Heart right ventricle (tissue), 16 donors: ENCODE measurements at regions not wholly inside any gene's neighbourhood (a gene's known extent, or its start where the extent isn't known, plus 50 kb on each side); places are given as distances from the start of the nearest gene placed in this dataset.

ENCODE experiments used
- ATAC-seq, 8 donors: fragments of 200-7000 bp; cut with Tn5 transposase; one replicate each; pipeline ENCODE4 v1.9.1; 2020; ENCODE audit warnings: mild to moderate bottlenecking in 8 of 8, moderate library complexity in 8 of 8, moderate number of reproducible peaks in 1 of 8
- DNase-seq, 2 donors: peaks; one replicate each; pipeline ENCODE4 v3.0.0-alpha.2; 2020
- H3K27ac ChIP-seq, 10 donors: fragments of 200-600 bp; sonication (generic) in 2 of 10; one replicate each; pipeline versions ENCODE4 v1.5.0 to v1.8.0; 2020 to 2022; ENCODE audit warnings: mild to moderate bottlenecking in 3 of 10
- H3K27me3 ChIP-seq, 7 donors: fragments of 200-600 bp; one replicate each; pipeline ENCODE4 v1.8.0; 2021 to 2022; ENCODE audit warnings: mild to moderate bottlenecking in 2 of 7
- H3K36me3 ChIP-seq, 9 donors: fragments of 200-600 bp; sonication (generic) in 1 of 9; one replicate each; pipeline versions ENCODE4 v1.5.0 to v1.8.0; 2020 to 2022; ENCODE audit warnings: mild to moderate bottlenecking in 2 of 9
- H3K4me1 ChIP-seq, 9 donors: fragments of 200-600 bp; sonication (generic) in 1 of 9; one replicate each; pipeline versions ENCODE4 v1.5.0 to v1.8.0; 2020 to 2022; ENCODE audit warnings: mild to moderate bottlenecking in 4 of 9
- H3K4me3 ChIP-seq, 10 donors: fragments of 200-600 bp; sonication (generic) in 2 of 10; one replicate each; pipeline versions ENCODE4 v1.5.0 to v1.8.0; 2020 to 2022; ENCODE audit warnings: mild to moderate bottlenecking in 7 of 10, moderate library complexity in 2 of 10
- H3K9me3 ChIP-seq, 11 donors: fragments of 200-600 bp in 10 of 11; sonication (generic) in 2 of 11; one replicate each; pipeline versions ENCODE4 v1.5.0 to v1.8.0; 2013 to 2022; ENCODE audit warnings: mild to moderate bottlenecking in 2 of 11, control low read depth in 1 of 11, moderate library complexity in 1 of 11
- CTCF ChIP-seq, 9 donors: fragments of 200-600 bp; sonication (generic) in 2 of 9; IDR thresholded peaks; one replicate each; pipeline versions ENCODE4 v1.5.0 to v1.8.0; 2021 to 2022; ENCODE audit warnings: antibody characterized with exemption in 9 of 9, mild to moderate bottlenecking in 5 of 9, moderate library complexity in 1 of 9
- WGBS, 2 donors: extraction: QIAGEN DNeasy Blood & Tissue Kit; methylation state at CpG; one replicate each; pipeline ENCODE4 v1.1.7; 2013; ENCODE audit warnings: inconsistent platforms in 1 of 2; 5-methylcytosine and 5-hydroxymethylcytosine counted together
- intact Hi-C, 10 donors: fragments of 100-400 bp; cut with DNase I; formaldehyde crosslinking; loops; one replicate each; pipeline versions ENCODE4 v1.11.1 to v1.14.2; 2022
- donor health status: Arrhythmogenic right ventricular cardiomyopathy.
- donor health status: ischemic (EF 13 %, LVEDD 7.1; RV severe dilation, severe dysfunction).
- donor health status: healthy with polysubstance abuse.
- donor health status: DM: no; HTN: yes; CAD: no.
- donor health status: DM: no; HTN: no; CAD: no.
- donor health status: ischemic (EF 25% LVEDD 6.9; RV normal size, moderate dysfunction).
- donor health status: ischemic (EF 25% LVEDD 5.7; RV mildly dilated, moderate dysfunction).
- donor health status: healthy.
- donor health status: DM: yes; HTN: yes; CAD: no.
- donor health status: Ischemic cardiomyopathy.
- donor health status: ischemic (EF 35%, LVEDD 5.7; RV mildly dilated, moderate dysfunction).
- donor health status: nonischemic (EF 11% LVEDD 7.7; RV severe dilation, severe dysfunction).
- donor health status: DM: yes; HTN: yes; CAD: no.
- donor health status: PGD.
- donor health status: ischemic (EF 29% LVEDD 5.4; RV normal size, mild dysfunction).
- donor health status: nonischemic (EF 23%, LVEDD 6.1; RV moderate dilation, normal function).

GRCh38 chr1:229217716-229218115 lies 53.2 kb upstream of the RAB4A start:
- H3K36me3 ChIP-seq, result no peaks in the 10 kb centered on the region
- DNase-seq, result no peak
- 67 to 68% methylated on average over 8 of the region's 8 CpGs for WGBS, 2 donors
- no peaks in the 10 kb centered on the region for H3K27me3 ChIP-seq
- no peaks in the 10 kb centered on the region for H3K9me3 ChIP-seq
- peaks cover 0 to 10% (median 8%) of the 10 kb centered on the region in 9 donors for H3K4me1 ChIP-seq
- no peak for TF ChIP-seq CTCF (IDR thresholded peaks at IDR 0.05)
- H3K27ac ChIP-seq, result no peak overlapping the region
- ATAC-seq, result no peak
- intact Hi-C loops, result no loop called here
- no peak overlapping the region for H3K4me3 ChIP-seq

- no peaks in the 10 kb centered on the region for H3K27me3 ChIP-seq
- H3K36me3 ChIP-seq, result no peaks in the 10 kb centered on the region
- no peak for ATAC-seq
- intact Hi-C loops, result no loop called here
- H3K4me3 ChIP-seq, result no peak overlapping the region
- 52 to 61% methylated on average over 1 of the region's 1 CpG for WGBS, 2 donors
- DNase-seq, result no peak
- H3K27ac ChIP-seq, result no peak overlapping the region
- TF ChIP-seq CTCF (IDR thresholded peaks at IDR 0.05), result no peak
- no peaks in the 10 kb centered on the region for H3K9me3 ChIP-seq
- H3K4me1 ChIP-seq, result peaks cover 0 to 12% (median 8%) of the 10 kb centered on the region in 9 donors
Observed at GRCh38 chr1:229218612-229219025, 52.3 kb upstream of the RAB4A start.

- TF ChIP-seq CTCF (IDR thresholded peaks at IDR 0.05), result no peak
- Histone ChIP-seq H3K36me3 (no peaks in the 10 kb centered on the region), H3K4me3 (no peak overlapping the region), H3K27me3 (no peaks in the 10 kb centered on the region), H3K4me1 (peaks cover 0 to 22% (median 9%) of the 10 kb centered on the region in 9 donors), H3K9me3 (no peaks in the 10 kb centered on the region), H3K27ac (no peak overlapping the region)
- WGBS, 2 donors, result 63 to 97% methylated on average over 1 of the region's 1 CpG
- intact Hi-C loops, result loop anchor here in 4 of 10 donors (10.0 kb wide), 2 partner anchors 486 to 526 kb away; partner anchors contain the start of gene RHOU (in 1 of the 4)
- ATAC-seq (no peak), DNase-seq (no peak)
Observed at GRCh38 chr1:229220163-229220846, 50.6 kb upstream of the RAB4A start.

- TF ChIP-seq CTCF (IDR thresholded peaks at IDR 0.05), result no peak
- 53 to 60% methylated on average over 7 of the region's 7 CpGs for WGBS, 2 donors
- no peaks in the 10 kb centered on the region for H3K27me3 ChIP-seq
- no peak for DNase-seq
- H3K27ac ChIP-seq, result peak overlapping the region in 1 of 10 donors; percentile 12
- H3K36me3 ChIP-seq, result no peaks in the 10 kb centered on the region
- ATAC-seq, result peak in 3 of 8 donors; percentile 25 to 50 (median 35)
- no peaks in the 10 kb centered on the region for H3K9me3 ChIP-seq
- intact Hi-C loops, result loop anchor here in 4 of 10 donors (10.0 kb wide), 2 partner anchors 487 to 527 kb away; partner anchors contain the start of gene RHOU (in 1 of the 4)
- H3K4me3 ChIP-seq, result no peak overlapping the region
- peaks cover 0 to 22% (median 9%) of the 10 kb centered on the region in 9 donors for H3K4me1 ChIP-seq
Observed at GRCh38 chr1:229221106-229222019, 49.5 kb upstream of the RAB4A start.
